ENCODE measurements at regions not wholly inside any gene's neighbourhood (a gene's known extent, or its start where the extent isn't known, plus 50 kb on each side); places are given as distances from the start of the nearest gene placed in this dataset.

DNA sequence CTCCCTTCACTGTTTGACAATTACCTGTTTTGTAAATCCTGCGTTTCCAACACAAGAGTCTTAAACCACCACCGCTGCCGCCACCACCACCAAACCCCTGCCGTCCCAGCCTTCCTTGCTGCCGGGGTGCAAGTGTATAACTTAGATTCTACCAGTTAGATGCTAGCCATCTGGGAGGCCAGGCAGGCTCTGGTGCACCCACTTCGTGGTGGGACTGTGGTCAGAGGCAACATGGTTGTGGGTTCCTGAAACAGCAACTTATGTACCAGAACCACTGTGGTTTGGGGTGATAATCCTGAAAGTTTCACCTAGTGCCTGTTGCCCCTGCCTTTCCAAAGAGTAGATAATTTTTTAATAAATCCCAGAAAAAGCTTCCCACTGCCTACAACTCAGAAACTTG lies 510.5 kb downstream of the CCSER2 start:
- TF ChIP-seq CTCF (IDR thresholded peaks at IDR 0.05) = no peak
- TF ChIP-seq GTF2I (CRISPR knock-in tag; conservative IDR thresholded peaks at IDR 0.05) = no peak
- TF ChIP-seq SMAD3 (CRISPR knock-in tag; IDR thresholded peaks at IDR 0.05; ENCODE audit: borderline replicate concordance) = no peak
- TF ChIP-seq KAT7 (CRISPR knock-in tag; IDR thresholded peaks at IDR 0.05; ENCODE audit: borderline replicate concordance) = no peak
- TF ChIP-seq, protein P1, sequence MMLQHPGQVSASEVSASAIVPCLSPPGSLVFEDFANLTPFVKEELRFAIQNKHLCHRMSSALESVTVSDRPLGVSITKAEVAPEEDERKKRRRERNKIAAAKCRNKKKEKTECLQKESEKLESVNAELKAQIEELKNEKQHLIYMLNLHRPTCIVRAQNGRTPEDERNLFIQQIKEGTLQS (CRISPR knock-in tag; conservative IDR thresholded peaks at IDR 0.05) = no peak

All from WTC11 (cell line).